ENCODE measurements at regions not wholly inside any gene's neighbourhood (a gene's known extent, or its start where the extent isn't known, plus 50 kb on each side); places are given as distances from the start of the nearest gene placed in this dataset.

DNA sequence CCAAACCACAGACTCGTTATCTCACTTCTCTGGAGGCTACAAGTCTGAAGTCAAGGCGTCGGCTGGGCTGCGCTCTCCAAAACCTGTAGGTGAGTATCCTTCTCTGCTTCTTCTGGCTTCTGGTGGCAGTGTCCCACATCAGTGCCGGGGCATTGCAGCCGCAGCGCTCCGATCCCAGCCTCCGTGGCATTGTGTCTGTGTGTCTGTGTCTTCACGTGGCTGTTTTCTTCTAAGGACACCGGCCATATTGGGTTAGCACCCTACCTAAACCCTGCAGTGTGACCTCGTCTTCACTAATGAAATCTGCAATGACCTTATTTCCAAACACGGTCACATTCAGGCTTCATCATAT lies 584.9 kb upstream of the COBL start:
- CTCF ChIA-PET = no interaction called here
- no peaks in the 10 kb centered on the region for H3K9me1 ChIP-seq (ENCODE audit: insufficient read depth, low read length)
- no peaks in the 10 kb centered on the region for H3K4me1 ChIP-seq (ENCODE audit: control insufficient read depth, insufficient read depth, low read length)
- in situ Hi-C loops (cut with MboI; ENCODE audit: low sequenced_read_pairs) = no loop called here
- WGBS, 2 experiments (ENCODE audit: extremely low coverage in 2 of 2, insufficient read length in 1 of 2) = 81% methylated on average over 9 of the region's 13 CpGs; no CpG with 5 or more reads in 1 of the 2 experiments
- H3K4ac ChIP-seq (ENCODE audit: low read depth, low read length) = no peak overlapping the region
- no peak overlapping the region for H4K8ac ChIP-seq (ENCODE audit: low read depth in 2 of 2, low read length in 2 of 2)
- no peaks in the 10 kb centered on the region for H3K36me3 ChIP-seq (ENCODE audit: control insufficient read depth, insufficient read depth, low read length)
- intact Hi-C loops (cut with micrococcal nuclease) = no loop called here
- H3K14ac ChIP-seq (replicated peaks; ENCODE audit: low read depth, low read length) = no peak overlapping the region
- peaks cover 18% of the 10 kb centered on the region for H3K9me3 ChIP-seq (ENCODE audit: control insufficient read depth, insufficient read depth, low read length)
- H2AFZ ChIP-seq (replicated peaks; ENCODE audit: low read length, poor library complexity) = no peak overlapping the region
- no peak overlapping the region for H3K56ac ChIP-seq (ENCODE audit: extremely low read depth, insufficient read depth, low read length)
- H2BK120ac ChIP-seq (ENCODE audit: low read depth, low read length) = no peak overlapping the region
- H2BK15ac ChIP-seq (ENCODE audit: low read depth, low read length) = no peak overlapping the region
- H3K27me3 ChIP-seq (ENCODE audit: control insufficient read depth, insufficient read depth, low read length) = no peaks in the 10 kb centered on the region
- ATAC-seq (ENCODE audit: low read depth) (no peak), DNase-seq (no peak)
- no peak overlapping the region for H2AK9ac ChIP-seq (replicated peaks; ENCODE audit: low read depth, low read length, poor library complexity)
- no peak overlapping the region for H3K9ac ChIP-seq (ENCODE audit: low read depth, low read length)
- POLR2A ChIA-PET (ENCODE audit: unreplicated experiment) = no interaction called here
- H4K91ac ChIP-seq (ENCODE audit: insufficient read depth, low read depth, low read length) = no peak overlapping the region
- dilution Hi-C loops (cut with HindIII; ENCODE audit: low sequenced_read_pairs, unreplicated experiment) = no loop called here
- H3K79me1 ChIP-seq (ENCODE audit: low read depth in 1 of 2, low read length in 2 of 2) = no peaks in the 10 kb centered on the region
- no peak overlapping the region for H2BK5ac ChIP-seq (ENCODE audit: low read depth, low read length, poor library complexity, severe bottlenecking)
- no peak overlapping the region for H3K4me2 ChIP-seq (ENCODE audit: low read depth, low read length)
- no peak overlapping the region for H2BK20ac ChIP-seq (ENCODE audit: low read depth, low read length)
- H2AK5ac ChIP-seq (ENCODE audit: low read depth, low read length) = no peak overlapping the region
- no peak overlapping the region for H3K23ac ChIP-seq (ENCODE audit: low read depth, low read length)
- TF ChIP-seq MAZ (IDR thresholded peaks at IDR 0.05; ENCODE audit: borderline replicate concordance, low read depth, low read length) (no peak), CHD1 (IDR thresholded peaks at IDR 0.05; ENCODE audit: low read depth, low read length) (no peak), FOS (IDR thresholded peaks at IDR 0.05; ENCODE audit: low read depth, low read length) (no peak), BHLHE40 (IDR thresholded peaks at IDR 0.05; ENCODE audit: low read depth, low read length) (no peak), RAD21 (IDR thresholded peaks at IDR 0.05; ENCODE audit: low read length) (no peak), CEBPB (IDR thresholded peaks at IDR 0.05; ENCODE audit: low read depth, low read length) (no peak), USF2 (IDR thresholded peaks at IDR 0.05; ENCODE audit: low read depth, low read length) (no peak), NFE2L2 (IDR thresholded peaks at IDR 0.05; ENCODE audit: low read depth, low read length) (no peak), MAFK (IDR thresholded peaks at IDR 0.05; ENCODE audit: low read depth, low read length) (no peak), POLR2A (IDR thresholded peaks at IDR 0.05; ENCODE audit: low read depth, low read length) (no peak), RFX5 (IDR thresholded peaks at IDR 0.05; ENCODE audit: low read depth, low read length) (no peak), MXI1 (IDR thresholded peaks at IDR 0.05; ENCODE audit: borderline replicate concordance, low read depth, low read length) (no peak), SMC3 (IDR thresholded peaks at IDR 0.05; ENCODE audit: low read depth, low read length) (no peak), RCOR1 (IDR thresholded peaks at IDR 0.05; ENCODE audit: insufficient replicate concordance, low read length) (no peak)
- TF ChIP-seq, protein P1, sequence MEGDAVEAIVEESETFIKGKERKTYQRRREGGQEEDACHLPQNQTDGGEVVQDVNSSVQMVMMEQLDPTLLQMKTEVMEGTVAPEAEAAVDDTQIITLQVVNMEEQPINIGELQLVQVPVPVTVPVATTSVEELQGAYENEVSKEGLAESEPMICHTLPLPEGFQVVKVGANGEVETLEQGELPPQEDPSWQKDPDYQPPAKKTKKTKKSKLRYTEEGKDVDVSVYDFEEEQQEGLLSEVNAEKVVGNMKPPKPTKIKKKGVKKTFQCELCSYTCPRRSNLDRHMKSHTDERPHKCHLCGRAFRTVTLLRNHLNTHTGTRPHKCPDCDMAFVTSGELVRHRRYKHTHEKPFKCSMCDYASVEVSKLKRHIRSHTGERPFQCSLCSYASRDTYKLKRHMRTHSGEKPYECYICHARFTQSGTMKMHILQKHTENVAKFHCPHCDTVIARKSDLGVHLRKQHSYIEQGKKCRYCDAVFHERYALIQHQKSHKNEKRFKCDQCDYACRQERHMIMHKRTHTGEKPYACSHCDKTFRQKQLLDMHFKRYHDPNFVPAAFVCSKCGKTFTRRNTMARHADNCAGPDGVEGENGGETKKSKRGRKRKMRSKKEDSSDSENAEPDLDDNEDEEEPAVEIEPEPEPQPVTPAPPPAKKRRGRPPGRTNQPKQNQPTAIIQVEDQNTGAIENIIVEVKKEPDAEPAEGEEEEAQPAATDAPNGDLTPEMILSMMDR (conservative IDR thresholded peaks at IDR 0.05; ENCODE audit: low read depth, low read length) = no peak
- TF ChIP-seq, protein P2, sequence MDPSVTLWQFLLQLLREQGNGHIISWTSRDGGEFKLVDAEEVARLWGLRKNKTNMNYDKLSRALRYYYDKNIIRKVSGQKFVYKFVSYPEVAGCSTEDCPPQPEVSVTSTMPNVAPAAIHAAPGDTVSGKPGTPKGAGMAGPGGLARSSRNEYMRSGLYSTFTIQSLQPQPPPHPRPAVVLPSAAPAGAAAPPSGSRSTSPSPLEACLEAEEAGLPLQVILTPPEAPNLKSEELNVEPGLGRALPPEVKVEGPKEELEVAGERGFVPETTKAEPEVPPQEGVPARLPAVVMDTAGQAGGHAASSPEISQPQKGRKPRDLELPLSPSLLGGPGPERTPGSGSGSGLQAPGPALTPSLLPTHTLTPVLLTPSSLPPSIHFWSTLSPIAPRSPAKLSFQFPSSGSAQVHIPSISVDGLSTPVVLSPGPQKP (IDR thresholded peaks at IDR 0.05; ENCODE audit: borderline replicate concordance, low read depth, low read length) = no peak
- H4K20me1 ChIP-seq (ENCODE audit: insufficient read depth, low read length) = no peaks in the 10 kb centered on the region
- no peak overlapping the region for H3K27ac ChIP-seq (ENCODE audit: insufficient read depth, low read length)
- H3K18ac ChIP-seq (ENCODE audit: low read depth, low read length) = no peak overlapping the region
- no TSS peak for BruUV-seq (replicated peaks)
- H4K5ac ChIP-seq (ENCODE audit: low read depth, low read length) = no peak overlapping the region
- H3K4me3 ChIP-seq (ENCODE audit: insufficient read depth, low read depth, low read length) = no peak overlapping the region
